HEK293 (cell line): ENCODE measurements at regions not wholly inside any gene's neighbourhood (a gene's known extent, or its start where the extent isn't known, plus 50 kb on each side); places are given as distances from the start of the nearest gene placed in this dataset.

ENCODE experiments used
- CTCF ChIA-PET: fragments of 350-600 bp; formaldehyde crosslinking; extraction: SDS; loops from one replicate; lab custom pipeline; 2021; ENCODE audit warnings: antibody characterized with exemption; lab: Yijun Ruan, JAX
- POLR2A ChIA-PET: fragments of 300-600 bp; formaldehyde crosslinking; extraction: SDS; loops from one replicate; lab custom pipeline; 2020; ENCODE audit warnings: antibody characterized with exemption, inconsistent platforms; lab: Yijun Ruan, JAX
- H3K27ac ChIP-seq: fragments of 200-500 bp; sonication (Bioruptor generic); 2 replicates; pipeline ENCODE4 v1.5.1; 2014; ENCODE audit warnings: low read depth, low read length, control low read depth, inconsistent platforms; ENCODE audit errors: extremely low read depth
- H3K36me3 ChIP-seq, 2 experiments: fragments of 200-500 bp in 1 of 2; sonication (Bioruptor generic) in 1 of 2; 1 replicate in 1 of 2; 2 replicates in 1 of 2; pipeline ENCODE4 v1.5.1; 2014 to 2017; ENCODE audit warnings: inconsistent platforms in 2 of 2, low read length in 2 of 2; ENCODE audit not compliant: control insufficient read depth in 2 of 2, insufficient read depth in 1 of 2
- H3K4me1 ChIP-seq: fragments of 200-500 bp; sonication (Bioruptor generic); 2 replicates; pipeline ENCODE4 v1.5.1; 2014; ENCODE audit warnings: mild to moderate bottlenecking, low read length, inconsistent platforms; ENCODE audit not compliant: control insufficient read depth, insufficient read depth
- H3K4me3 ChIP-seq: 2 replicates; pipeline ENCODE4 v1.5.1; 2011; ENCODE audit warnings: low read depth, mild to moderate bottlenecking, control low read depth, low read length, moderate library complexity
- H3K9me3 ChIP-seq: fragments of 200-500 bp; sonication (Bioruptor generic); 2 replicates; pipeline ENCODE4 v1.5.1; 2014; ENCODE audit warnings: low read depth, low read length, inconsistent platforms; ENCODE audit not compliant: control insufficient read depth, insufficient read depth
- HOXA7 ChIP-seq: sonication (generic); formaldehyde crosslinking; IDR thresholded peaks from 2 replicates; pipeline ENCODE4 v1.8.1; 2022; ENCODE audit warnings: missing genetic modification reagents, borderline replicate concordance
- KLF1 ChIP-seq: fragments of 450-650 bp; formaldehyde crosslinking; IDR thresholded peaks from 2 replicates; pipeline ENCODE4 v1.5.1; 2016; ENCODE audit warnings: missing biosample characterization, missing genetic modification characterization
- KLF8 ChIP-seq: fragments of 450-650 bp; formaldehyde crosslinking; IDR thresholded peaks from 2 replicates; pipeline ENCODE4 v1.5.1; 2016; ENCODE audit warnings: missing biosample characterization, missing genetic modification characterization
- SP3 ChIP-seq: fragments of 450-650 bp; formaldehyde crosslinking; IDR thresholded peaks from 2 replicates; pipeline ENCODE4 v1.5.1; 2016; ENCODE audit warnings: missing biosample characterization, missing genetic modification characterization
- YY2 ChIP-seq: fragments of 450-650 bp; formaldehyde crosslinking; IDR thresholded peaks from 2 replicates; pipeline ENCODE4 v1.5.1; 2016; ENCODE audit warnings: missing biosample characterization, missing genetic modification characterization
- ZBTB1 ChIP-seq: fragments of 450-650 bp; formaldehyde crosslinking; IDR thresholded peaks from 2 replicates; pipeline ENCODE4 v1.5.1; 2016; ENCODE audit warnings: missing biosample characterization, missing genetic modification characterization
- ZBTB17 ChIP-seq: fragments of 450-650 bp; formaldehyde crosslinking; IDR thresholded peaks from 2 replicates; pipeline ENCODE4 v1.5.1; 2016; ENCODE audit warnings: missing biosample characterization, missing genetic modification characterization
- ZBTB21 ChIP-seq: fragments of 450-650 bp; formaldehyde crosslinking; IDR thresholded peaks from 2 replicates; pipeline ENCODE4 v1.5.1; 2017; ENCODE audit warnings: missing biosample characterization, missing genetic modification characterization
- ZNF16 ChIP-seq: fragments of 450-650 bp; formaldehyde crosslinking; IDR thresholded peaks from 2 replicates; pipeline ENCODE4 v1.5.1; 2016; ENCODE audit warnings: low read depth, missing biosample characterization, missing genetic modification characterization
- ZNF184 ChIP-seq: fragments of 450-650 bp; IDR thresholded peaks from 2 replicates; pipeline ENCODE4 v1.5.1; 2018; ENCODE audit warnings: missing biosample characterization, mild to moderate bottlenecking, missing genetic modification characterization
- ZNF555 ChIP-seq: fragments of 450-650 bp; formaldehyde crosslinking; conservative IDR thresholded peaks from 2 replicates; pipeline ENCODE4 v1.5.1; 2017; ENCODE audit warnings: missing biosample characterization, mild to moderate bottlenecking, missing genetic modification characterization, inconsistent platforms
- ZNF596 ChIP-seq: fragments of 450-650 bp; IDR thresholded peaks from 2 replicates; pipeline ENCODE4 v1.5.0; 2018; ENCODE audit warnings: missing biosample characterization, mild to moderate bottlenecking, missing genetic modification characterization, moderate library complexity
- ZNF660 ChIP-seq: fragments of 450-650 bp; IDR thresholded peaks from 2 replicates; pipeline ENCODE4 v1.5.1; 2018; ENCODE audit warnings: missing biosample characterization, mild to moderate bottlenecking, missing genetic modification characterization
- ZNF664 ChIP-seq: fragments of 450-650 bp; formaldehyde crosslinking; IDR thresholded peaks from 2 replicates; pipeline ENCODE4 v1.5.1; 2016; ENCODE audit warnings: missing biosample characterization, missing genetic modification characterization
- ZNF791 ChIP-seq: fragments of 450-650 bp; formaldehyde crosslinking; IDR thresholded peaks from 2 replicates; pipeline ENCODE4 v1.5.1; 2016; ENCODE audit warnings: missing biosample characterization, missing genetic modification characterization
- TF ChIP-seq, protein P1 (sequence below): fragments of 450-650 bp; formaldehyde crosslinking; IDR thresholded peaks from 2 replicates; pipeline ENCODE4 v1.5.1; 2016; ENCODE audit warnings: missing biosample characterization, missing genetic modification characterization
- TF ChIP-seq, protein P2 (sequence below): fragments of 450-650 bp; formaldehyde crosslinking; IDR thresholded peaks from 2 replicates; pipeline ENCODE4 v1.5.1; 2016; ENCODE audit warnings: missing biosample characterization, missing genetic modification characterization
- TF ChIP-seq, protein P3 (sequence below): fragments of 450-650 bp; IDR thresholded peaks from 2 replicates; pipeline ENCODE4 v1.5.1; 2018; ENCODE audit warnings: missing biosample characterization, mild to moderate bottlenecking, missing genetic modification characterization

GRCh38 chr2:106708209-106708608 is 177.8 kb downstream of the ST6GAL2 start (continued):
- TF ChIP-seq ZNF664 (tag by site-specific recombination) (no peak), KLF1 (tag by site-specific recombination) (no peak), HOXA7 (CRISPR knock-in tag) (no peak), ZNF791 (tag by site-specific recombination) (no peak), ZNF660 (tag by site-specific recombination) (no peak)

DNA sequence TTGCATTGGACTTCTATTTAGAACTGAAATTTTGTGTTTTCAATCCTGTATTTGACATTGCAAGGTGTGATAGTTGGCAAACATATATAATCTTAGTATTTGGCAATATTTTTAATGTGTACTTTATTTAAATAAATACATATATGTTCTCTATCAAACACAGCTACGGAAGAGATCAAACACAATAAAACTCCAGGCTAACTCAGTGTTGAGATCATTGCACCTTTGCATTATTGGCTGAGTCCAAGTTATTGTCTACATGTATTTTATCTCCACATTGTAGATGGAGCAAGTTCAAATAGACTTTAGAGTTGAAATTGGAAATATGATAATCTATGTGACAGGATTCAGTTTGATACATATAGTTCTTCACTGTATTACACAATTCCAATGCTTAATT is 176.7 kb downstream of the ST6GAL2 start:
- ChIA-PET CTCF (no interaction called here), POLR2A (no interaction called here)
- H3K9me3 ChIP-seq: no peaks in the 10 kb centered on the region
- no peaks in the 10 kb centered on the region for H3K36me3 ChIP-seq
- no peak overlapping the region for H3K4me3 ChIP-seq
- TF ChIP-seq YY2 (tag by site-specific recombination): no peak
- TF ChIP-seq ZNF596 (tag by site-specific recombination): no peak
- no peak for TF ChIP-seq KLF8
- no peak for TF ChIP-seq KLF1 (tag by site-specific recombination)
- TF ChIP-seq SP3 (tag by site-specific recombination): no peak
- TF ChIP-seq ZNF16 (tag by site-specific recombination): no peak
- TF ChIP-seq, protein P1, sequence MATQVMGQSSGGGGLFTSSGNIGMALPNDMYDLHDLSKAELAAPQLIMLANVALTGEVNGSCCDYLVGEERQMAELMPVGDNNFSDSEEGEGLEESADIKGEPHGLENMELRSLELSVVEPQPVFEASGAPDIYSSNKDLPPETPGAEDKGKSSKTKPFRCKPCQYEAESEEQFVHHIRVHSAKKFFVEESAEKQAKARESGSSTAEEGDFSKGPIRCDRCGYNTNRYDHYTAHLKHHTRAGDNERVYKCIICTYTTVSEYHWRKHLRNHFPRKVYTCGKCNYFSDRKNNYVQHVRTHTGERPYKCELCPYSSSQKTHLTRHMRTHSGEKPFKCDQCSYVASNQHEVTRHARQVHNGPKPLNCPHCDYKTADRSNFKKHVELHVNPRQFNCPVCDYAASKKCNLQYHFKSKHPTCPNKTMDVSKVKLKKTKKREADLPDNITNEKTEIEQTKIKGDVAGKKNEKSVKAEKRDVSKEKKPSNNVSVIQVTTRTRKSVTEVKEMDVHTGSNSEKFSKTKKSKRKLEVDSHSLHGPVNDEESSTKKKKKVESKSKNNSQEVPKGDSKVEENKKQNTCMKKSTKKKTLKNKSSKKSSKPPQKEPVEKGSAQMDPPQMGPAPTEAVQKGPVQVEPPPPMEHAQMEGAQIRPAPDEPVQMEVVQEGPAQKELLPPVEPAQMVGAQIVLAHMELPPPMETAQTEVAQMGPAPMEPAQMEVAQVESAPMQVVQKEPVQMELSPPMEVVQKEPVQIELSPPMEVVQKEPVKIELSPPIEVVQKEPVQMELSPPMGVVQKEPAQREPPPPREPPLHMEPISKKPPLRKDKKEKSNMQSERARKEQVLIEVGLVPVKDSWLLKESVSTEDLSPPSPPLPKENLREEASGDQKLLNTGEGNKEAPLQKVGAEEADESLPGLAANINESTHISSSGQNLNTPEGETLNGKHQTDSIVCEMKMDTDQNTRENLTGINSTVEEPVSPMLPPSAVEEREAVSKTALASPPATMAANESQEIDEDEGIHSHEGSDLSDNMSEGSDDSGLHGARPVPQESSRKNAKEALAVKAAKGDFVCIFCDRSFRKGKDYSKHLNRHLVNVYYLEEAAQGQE (tag by site-specific recombination): no peak
- H3K4me1 ChIP-seq: no peaks in the 10 kb centered on the region
- H3K27ac ChIP-seq: no peak overlapping the region

DNA sequence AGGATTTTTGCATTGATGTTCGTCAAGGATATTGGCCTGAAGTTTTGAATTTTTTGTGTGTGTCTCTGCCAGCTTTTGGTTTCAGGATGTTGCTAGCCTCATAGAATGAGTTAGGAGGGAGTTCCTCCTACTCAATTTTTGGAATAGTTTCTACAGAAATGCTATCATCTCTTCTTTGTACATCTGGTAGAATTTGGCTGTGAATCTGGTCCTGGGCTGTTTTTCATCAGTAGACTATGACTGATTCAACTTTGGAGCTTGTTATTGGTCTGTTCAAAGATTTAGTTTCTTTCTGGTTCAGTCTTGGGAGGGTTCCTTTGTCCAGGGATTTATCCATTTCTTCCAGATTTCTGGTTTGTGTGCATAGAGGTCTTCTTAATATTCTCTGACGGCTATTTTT is 166.7 kb downstream of the ST6GAL2 start:
- TF ChIP-seq ZNF184 (tag by site-specific recombination) (no peak), ZNF555 (tag by site-specific recombination) (no peak), ZBTB1 (tag by site-specific recombination) (no peak), ZBTB17 (tag by site-specific recombination) (no peak), ZBTB21 (tag by site-specific recombination) (no peak)
- TF ChIP-seq, protein P2, sequence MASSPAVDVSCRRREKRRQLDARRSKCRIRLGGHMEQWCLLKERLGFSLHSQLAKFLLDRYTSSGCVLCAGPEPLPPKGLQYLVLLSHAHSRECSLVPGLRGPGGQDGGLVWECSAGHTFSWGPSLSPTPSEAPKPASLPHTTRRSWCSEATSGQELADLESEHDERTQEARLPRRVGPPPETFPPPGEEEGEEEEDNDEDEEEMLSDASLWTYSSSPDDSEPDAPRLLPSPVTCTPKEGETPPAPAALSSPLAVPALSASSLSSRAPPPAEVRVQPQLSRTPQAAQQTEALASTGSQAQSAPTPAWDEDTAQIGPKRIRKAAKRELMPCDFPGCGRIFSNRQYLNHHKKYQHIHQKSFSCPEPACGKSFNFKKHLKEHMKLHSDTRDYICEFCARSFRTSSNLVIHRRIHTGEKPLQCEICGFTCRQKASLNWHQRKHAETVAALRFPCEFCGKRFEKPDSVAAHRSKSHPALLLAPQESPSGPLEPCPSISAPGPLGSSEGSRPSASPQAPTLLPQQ: no peak
- TF ChIP-seq, protein P3, sequence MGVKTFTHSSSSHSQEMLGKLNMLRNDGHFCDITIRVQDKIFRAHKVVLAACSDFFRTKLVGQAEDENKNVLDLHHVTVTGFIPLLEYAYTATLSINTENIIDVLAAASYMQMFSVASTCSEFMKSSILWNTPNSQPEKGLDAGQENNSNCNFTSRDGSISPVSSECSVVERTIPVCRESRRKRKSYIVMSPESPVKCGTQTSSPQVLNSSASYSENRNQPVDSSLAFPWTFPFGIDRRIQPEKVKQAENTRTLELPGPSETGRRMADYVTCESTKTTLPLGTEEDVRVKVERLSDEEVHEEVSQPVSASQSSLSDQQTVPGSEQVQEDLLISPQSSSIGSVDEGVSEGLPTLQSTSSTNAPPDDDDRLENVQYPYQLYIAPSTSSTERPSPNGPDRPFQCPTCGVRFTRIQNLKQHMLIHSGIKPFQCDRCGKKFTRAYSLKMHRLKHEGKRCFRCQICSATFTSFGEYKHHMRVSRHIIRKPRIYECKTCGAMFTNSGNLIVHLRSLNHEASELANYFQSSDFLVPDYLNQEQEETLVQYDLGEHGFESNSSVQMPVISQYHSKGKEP (tag by site-specific recombination): no peak
- Histone ChIP-seq H3K36me3 (no peaks in the 10 kb centered on the region), H3K4me1 (no peaks in the 10 kb centered on the region), H3K9me3 (no peaks in the 10 kb centered on the region), H3K27ac (no peak overlapping the region), H3K4me3 (no peak overlapping the region)
- CTCF ChIA-PET: no interaction called here
- POLR2A ChIA-PET: no interaction called here
